B cell (primary cell): ENCODE measurements at regions not wholly inside any gene's neighbourhood (a gene's known extent, or its start where the extent isn't known, plus 50 kb on each side); places are given as distances from the start of the nearest gene placed in this dataset.

Experiments
- ATAC-seq: fragments of 200-7000 bp; cut with Tn5 transposase; one replicate; pipeline ENCODE4 v1.10.0; 2021; ENCODE audit warnings: low read depth, mild to moderate bottlenecking, moderate number of reproducible peaks, moderate library complexity
- CTCF ChIA-PET: fragments of 350-600 bp; sonication (Branson Sonifier 250); formaldehyde crosslinking; loops from one replicate; lab custom pipeline; 2021; ENCODE audit warnings: antibody characterized with exemption, inconsistent platforms; lab: Charles Lee
- POLR2A ChIA-PET: fragments of 350-600 bp; sonication (Branson Sonifier 250); formaldehyde crosslinking; loops from one replicate; lab custom pipeline; 2021; ENCODE audit warnings: antibody characterized with exemption; lab: Charles Lee
- DNase-seq: peaks from one replicate; pipeline ENCODE4 v3.0.0; 2013
- H2AFZ ChIP-seq: 2 replicates; pipeline ENCODE4 v1.6.1; 2012; ENCODE audit warnings: mild to moderate bottlenecking, low read depth, low read length; ENCODE audit not compliant: insufficient read depth, poor library complexity, severe bottlenecking
- H3K27ac ChIP-seq, 2 donors: 1 replicate in 1 of 2; 2 replicates in 1 of 2; pipeline ENCODE4 v1.5.1; 2012 to 2013; ENCODE audit warnings: low read length in 2 of 2, mild to moderate bottlenecking in 2 of 2, moderate library complexity in 1 of 2
- H3K27me3 ChIP-seq, 4 experiments: fragments of 200-600 bp in 1 of 4; sonication (generic) in 1 of 4; replicated peaks in 1 of 4; 1 replicate in 2 of 4; 2 replicates in 2 of 4; pipeline versions ENCODE4 v1.6.1 to v1.7.0; 2013 to 2016; ENCODE audit warnings: low read length in 3 of 4, mild to moderate bottlenecking in 2 of 4, mixed read lengths in 1 of 4, moderate library complexity in 1 of 4; ENCODE audit not compliant: insufficient read depth in 4 of 4, control insufficient read depth in 3 of 4; ENCODE audit errors: control extremely low read depth in 1 of 4
- H3K36me3 ChIP-seq, 2 experiments: replicated peaks in 1 of 2; 1 replicate in 1 of 2; 2 replicates in 1 of 2; pipeline versions ENCODE4 v1.6.1 to v1.7.1; 2013; ENCODE audit warnings: low read length in 1 of 2; ENCODE audit not compliant: insufficient read depth in 2 of 2, control insufficient read depth in 1 of 2; ENCODE audit errors: control extremely low read depth in 1 of 2, extremely low read depth in 1 of 2
- H3K4me1 ChIP-seq, 2 donors: fragments of 200-600 bp in 1 of 2; sonication (generic) in 1 of 2; 1 replicate in 1 of 2; 2 replicates in 1 of 2; pipeline versions ENCODE4 v1.5.1 to v1.6.1; 2013 to 2017; ENCODE audit warnings: low read length in 2 of 2; ENCODE audit not compliant: control insufficient read depth in 2 of 2, insufficient read depth in 2 of 2
- H3K4me2 ChIP-seq: replicated peaks from 2 replicates; pipeline ENCODE3; 2012; ENCODE audit warnings: mild to moderate bottlenecking, low read depth, low read length; ENCODE audit not compliant: poor library complexity, severe bottlenecking
- H3K4me3 ChIP-seq, 5 experiments: fragments of 200-600 bp in 1 of 5; sonication (generic) in 1 of 5; 1 replicate in 3 of 5; 2 replicates in 2 of 5; pipeline versions ENCODE4 v1.5.1 to v1.7.0; 2011 to 2016; ENCODE audit warnings: low read length in 4 of 5, mild to moderate bottlenecking in 4 of 5, low read depth in 2 of 5, control low read depth in 1 of 5, moderate library complexity in 1 of 5; ENCODE audit not compliant: insufficient read depth in 1 of 5; ENCODE audit errors: control extremely low read depth in 1 of 5, extremely low read depth in 1 of 5
- H3K79me2 ChIP-seq: fragments of 200-600 bp; sonication (generic); one replicate; pipeline ENCODE4 v1.6.0; 2016; ENCODE audit warnings: low read length; ENCODE audit not compliant: control insufficient read depth, insufficient read depth
- H3K9ac ChIP-seq: fragments of 200-600 bp; sonication (generic); 2 replicates; pipeline ENCODE4 v1.6.1; 2017; ENCODE audit warnings: mild to moderate bottlenecking, low read length, moderate library complexity
- H3K9me3 ChIP-seq, 3 donors: one replicate each; pipeline versions ENCODE4 v1.6.1 to v1.7.1; 2013; ENCODE audit warnings: low read length in 2 of 3; ENCODE audit not compliant: control insufficient read depth in 2 of 3, insufficient read depth in 1 of 3; ENCODE audit errors: control extremely low read depth in 1 of 3
- H4K20me1 ChIP-seq: 2 replicates; pipeline ENCODE4 v1.6.0; 2012; ENCODE audit warnings: mild to moderate bottlenecking, low read length; ENCODE audit not compliant: insufficient read depth, control insufficient read depth, poor library complexity, severe bottlenecking
- H3K27ac Mint-ChIP-seq: one replicate; pipeline ENCODE4 v1.8.0; 2021; ENCODE audit warnings: mixed read lengths
- H3K27me3 Mint-ChIP-seq: one replicate; pipeline ENCODE4 v1.8.0; 2021; ENCODE audit warnings: mixed read lengths
- H3K4me1 Mint-ChIP-seq: one replicate; pipeline ENCODE4 v1.8.0; 2021; ENCODE audit warnings: mixed read lengths
- H3K4me3 Mint-ChIP-seq: one replicate; pipeline ENCODE4 v1.8.0; 2021; ENCODE audit warnings: mixed read lengths
- H3K9me3 Mint-ChIP-seq: one replicate; pipeline ENCODE4 v1.8.0; 2022; ENCODE audit warnings: mixed read lengths; ENCODE audit not compliant: insufficient read depth
- CTCF ChIP-seq: fragments of 200-600 bp; IDR thresholded peaks from one replicate; pipeline ENCODE4 v1.8.0; 2022; ENCODE audit warnings: antibody characterized with exemption, mild to moderate bottlenecking
- EZH2 ChIP-seq: IDR thresholded peaks from 2 replicates; pipeline ENCODE4 v1.6.1; 2012; ENCODE audit warnings: borderline replicate concordance, low read depth, mild to moderate bottlenecking, moderate library complexity, low read length; ENCODE audit not compliant: insufficient read depth, poor library complexity, severe bottlenecking
- WGBS: methylation state at CpG from one replicate; pipeline ENCODE4 v1.1.5; 2013; ENCODE audit warnings: missing lambda C conversion rate; ENCODE audit not compliant: insufficient coverage; 5-methylcytosine and 5-hydroxymethylcytosine counted together
- intact Hi-C: fragments of 100-400 bp; cut with micrococcal nuclease; formaldehyde crosslinking; loops from one replicate; pipeline ENCODE4 v1.10.0; 2022

GRCh38 chr17:14672830-14673229 is 371.9 kb downstream of the HS3ST3B1 start:
- no peaks in the 10 kb centered on the region for H3K27me3 ChIP-seq
- H3K27ac ChIP-seq: no peak overlapping the region
- ChIA-PET POLR2A (no interaction called here), CTCF (interaction anchor here (1.8 kb wide), 1 partner anchor 11 kb away, joined by 6 read pairs; no protein-coding TSS in a partner anchor)
- no peak overlapping the region for H3K9ac ChIP-seq
- no peaks in the 10 kb centered on the region for H4K20me1 ChIP-seq
- peaks cover 3% of the 10 kb centered on the region for H3K9me3 Mint-ChIP-seq
- no peak for TF ChIP-seq CTCF
- TF ChIP-seq EZH2: no peak
- H3K4me3 Mint-ChIP-seq: no peak overlapping the region
- H3K27me3 Mint-ChIP-seq: peaks cover 26% of the 10 kb centered on the region
- WGBS: 46% methylated on average over 3 of the region's 4 CpGs
- H3K79me2 ChIP-seq: no peaks in the 10 kb centered on the region
- no peak overlapping the region for H3K27ac Mint-ChIP-seq
- H2AFZ ChIP-seq: no peak overlapping the region
- DNase-seq (no peak), ATAC-seq (no peak)
- H3K36me3 ChIP-seq: no peaks in the 10 kb centered on the region
- no peak overlapping the region for H3K4me2 ChIP-seq
- H3K4me3 ChIP-seq: no peak overlapping the region
- intact Hi-C loops: no loop called here
- no peaks in the 10 kb centered on the region for H3K4me1 Mint-ChIP-seq
- no peaks in the 10 kb centered on the region for H3K9me3 ChIP-seq
- no peaks in the 10 kb centered on the region for H3K4me1 ChIP-seq

- Histone ChIP-seq H3K9ac (no peak overlapping the region), H4K20me1 (no peaks in the 10 kb centered on the region), H3K4me3 (no peak overlapping the region), H3K36me3 (no peaks in the 10 kb centered on the region), H3K27ac (no peak overlapping the region), H3K79me2 (no peaks in the 10 kb centered on the region), H3K9me3 (no peaks in the 10 kb centered on the region), H3K4me2 (no peak overlapping the region), H3K27me3 (no peaks in the 10 kb centered on the region), H3K4me1 (no peaks in the 10 kb centered on the region), H2AFZ (no peak overlapping the region)
- Mint-ChIP-seq H3K9me3 (no peaks in the 10 kb centered on the region), H3K4me1 (no peaks in the 10 kb centered on the region), H3K27ac (no peak overlapping the region), H3K27me3 (peaks cover 28% of the 10 kb centered on the region), H3K4me3 (no peak overlapping the region)
- POLR2A ChIA-PET: no interaction called here
- ATAC-seq (no peak), DNase-seq (no peak)
- CTCF ChIA-PET: no interaction called here
- TF ChIP-seq EZH2 (no peak), CTCF (no peak)
- no CpG with 5 or more reads among the region's 1 CpG for WGBS
- intact Hi-C loops: no loop called here
These were observed 370.0 kb downstream of the HS3ST3B1 start for GRCh38 chr17:14670861-14671260.
